K562 (cell line): ENCODE measurements at regions not wholly inside any gene's neighbourhood (a gene's known extent, or its start where the extent isn't known, plus 50 kb on each side); places are given as distances from the start of the nearest gene placed in this dataset.
A peak's percentile ranks its signal among the peaks of the same experiment; 100 is the strongest.

Source experiments
- ATAC-seq: fragments of 200-7000 bp; cut with Tn5 transposase; 3 replicates; pipeline ENCODE4 v1.9.1; 2020; ENCODE audit warnings: moderate library complexity
- BruUV-seq: library from RNA; stranded (reverse); fragments of 400-500 nt; replicated peaks from 2 replicates; lab custom pipeline; 2021; lab: Mats Ljungman, UMichigan
- CTCF ChIA-PET: fragments of 300-600 bp; formaldehyde crosslinking; extraction: SDS; loops from one replicate; lab custom pipeline; 2021; ENCODE audit warnings: low intra/inter-chr PET ratio; lab: Yijun Ruan, JAX
- POLR2A ChIA-PET: fragments of 300-600, 350-650 bp; sonication (Branson Sonifier 250); formaldehyde crosslinking; extraction: SDS; loops from one replicate; lab custom pipeline; 2021; ENCODE audit warnings: antibody characterized with exemption, inconsistent platforms; lab: Yijun Ruan, JAX
- DNase-seq, 4 experiments: peaks; one replicate each; pipeline versions ENCODE4 v3.0.0 to v3.0.0-alpha.2; 2011 to 2018; ENCODE audit warnings: low spot score in 3 of 4, mixed read lengths in 3 of 4; ENCODE audit errors: extremely low read depth in 1 of 4
- FAIRE-seq: peaks from 2 replicates; lab custom pipeline; 2011; peaks lifted over from hg19 to GRCh38; lab: Jason Lieb, UNC
- H2AFZ ChIP-seq: 2 replicates; pipeline ENCODE4 v1.6.0; 2011; ENCODE audit warnings: low read depth, low read length, control low read depth, inconsistent platforms
- H3K27ac ChIP-seq: fragments of 200-600 bp; 3 replicates; pipeline ENCODE4 v1.8.0; 2011; ENCODE audit warnings: low read depth, mild to moderate bottlenecking, control low read depth, inconsistent platforms, low read length, moderate library complexity, mixed read lengths; ENCODE audit errors: extremely low read depth
- H3K27me3 ChIP-seq, 2 experiments: fragments of 300-600 bp in 1 of 2; 2 replicates in 1 of 2; 3 replicates in 1 of 2; pipeline versions ENCODE4 v1.6.0 to v1.8.0; 2011; ENCODE audit warnings: inconsistent platforms in 2 of 2, low read length in 2 of 2, mild to moderate bottlenecking in 1 of 2, mixed read lengths in 1 of 2, moderate library complexity in 1 of 2; ENCODE audit not compliant: control insufficient read depth in 2 of 2, insufficient read depth in 2 of 2
- H3K36me3 ChIP-seq: fragments of 300-600 bp; 3 replicates; pipeline ENCODE4 v1.8.0; 2011; ENCODE audit warnings: mild to moderate bottlenecking, low read length, inconsistent platforms; ENCODE audit not compliant: control insufficient read depth, insufficient read depth
- H3K4me1 ChIP-seq, 2 experiments: fragments of 200-600 bp in 1 of 2; replicated peaks in 1 of 2; 2 replicates in 1 of 2; 3 replicates in 1 of 2; pipeline versions ENCODE4 v1.5.1 to v1.8.0; 2011; ENCODE audit warnings: inconsistent platforms in 2 of 2, low read length in 2 of 2, mild to moderate bottlenecking in 1 of 2, mixed read lengths in 1 of 2, moderate library complexity in 1 of 2; ENCODE audit not compliant: control insufficient read depth in 2 of 2, insufficient read depth in 2 of 2
- H3K4me2 ChIP-seq: 2 replicates; pipeline ENCODE4 v1.6.1; 2011; ENCODE audit warnings: low read length, control low read depth, inconsistent platforms, mixed read lengths; ENCODE audit not compliant: insufficient read depth
- H3K4me3 ChIP-seq: fragments of 200-600 bp; sonication (generic), shearing (Covaris generic); 2 replicates; pipeline ENCODE4 v1.5.1; 2016; ENCODE audit warnings: control low read depth, inconsistent platforms
- H3K79me2 ChIP-seq: fragments of 200-600 bp; 3 replicates; pipeline ENCODE4 v1.8.0; 2011; ENCODE audit warnings: low read length, inconsistent platforms; ENCODE audit not compliant: control insufficient read depth, insufficient read depth
- H3K9ac ChIP-seq, 2 experiments: 2 replicates each; pipeline versions ENCODE4 v1.6.0 to v1.6.1; 2011; ENCODE audit warnings: low read depth in 2 of 2, low read length in 2 of 2, control low read depth in 1 of 2, inconsistent platforms in 1 of 2, mild to moderate bottlenecking in 1 of 2, mixed read lengths in 1 of 2; ENCODE audit not compliant: insufficient read depth in 1 of 2
- H3K9me1 ChIP-seq: one replicate; pipeline ENCODE4 v1.6.0; 2011; ENCODE audit warnings: inconsistent platforms, mild to moderate bottlenecking, low read length, moderate library complexity; ENCODE audit not compliant: control insufficient read depth, insufficient read depth
- H3K9me3 ChIP-seq: replicated peaks from 2 replicates; pipeline ENCODE4 v1.5.1; 2011; ENCODE audit warnings: low read depth, low read length, inconsistent platforms; ENCODE audit not compliant: control insufficient read depth, insufficient read depth
- H4K20me1 ChIP-seq: replicated peaks from 2 replicates; pipeline ENCODE4 v1.6.1; 2011; ENCODE audit warnings: low read length, inconsistent platforms, mixed read lengths; ENCODE audit not compliant: control insufficient read depth, insufficient read depth
- AFF4 ChIP-seq: sonication (generic); formaldehyde crosslinking; IDR thresholded peaks from 2 replicates; pipeline ENCODE4 v1.8.0; 2023; ENCODE audit warnings: mild to moderate bottlenecking, missing genetic modification reagents
- CBFA2T2 ChIP-seq: fragments of 450-650 bp; conservative IDR thresholded peaks from 2 replicates; pipeline ENCODE4 v1.6.1; 2017; ENCODE audit warnings: mild to moderate bottlenecking
- CTBP1 ChIP-seq: fragments of 450-650 bp; IDR thresholded peaks from 2 replicates; pipeline ENCODE4 v1.6.1; 2016; ENCODE audit warnings: borderline replicate concordance
- ESRRA ChIP-seq: fragments of 450-650 bp; IDR thresholded peaks from 2 replicates; pipeline ENCODE4 v1.6.1; 2014; ENCODE audit warnings: low read depth, mild to moderate bottlenecking, moderate library complexity, borderline replicate concordance
- JUND ChIP-seq, 2 experiments: IDR thresholded peaks; 2 replicates in 1 of 2; 3 replicates in 1 of 2; pipeline ENCODE4 v1.6.1; 2011; ENCODE audit warnings: borderline replicate concordance in 2 of 2, low read depth in 2 of 2, low read length in 2 of 2, improper control_type of control experiment in 1 of 2, missing biosample characterization in 1 of 2, missing genetic modification characterization in 1 of 2, missing genetic modification reagents in 1 of 2
- KAT2B ChIP-seq: IDR thresholded peaks from one replicate; pipeline ENCODE4 v1.6.1; 2012; ENCODE audit warnings: low read depth, mild to moderate bottlenecking, control low read depth, inconsistent platforms, low read length, moderate library complexity
- PURB ChIP-seq: sonication (generic); formaldehyde crosslinking; IDR thresholded peaks from 2 replicates; pipeline ENCODE4 v1.9.0; 2021; ENCODE audit warnings: low read depth, mild to moderate bottlenecking, missing genetic modification reagents
- RAD21 ChIP-seq, 2 experiments: fragments of 250-450 bp in 1 of 2; fragments of 450-650 bp in 1 of 2; sonication (Bioruptor Pico) in 1 of 2; formaldehyde crosslinking in 1 of 2; IDR thresholded peaks in 1 of 2; conservative IDR thresholded peaks in 1 of 2; 2 replicates each; pipeline versions ENCODE4 v1.4.0 to v1.8.0; 2020 to 2022; ENCODE audit warnings: mild to moderate bottlenecking in 2 of 2, moderate library complexity in 1 of 2
- SRSF1 ChIP-seq: fragments of 200-400 bp; formaldehyde crosslinking; IDR thresholded peaks from 2 replicates; pipeline ENCODE4 v1.6.1; 2017; ENCODE audit warnings: mild to moderate bottlenecking, low read depth, low read length, moderate library complexity
- TFAM ChIP-seq: fragments of 250-450 bp; sonication (Bioruptor Pico); conservative IDR thresholded peaks from 2 replicates; pipeline ENCODE4 v1.5.0; 2021; ENCODE audit warnings: mild to moderate bottlenecking, moderate library complexity
- TFAP4 ChIP-seq: sonication (generic); formaldehyde crosslinking; IDR thresholded peaks from 2 replicates; pipeline ENCODE4 v1.8.0; 2022; ENCODE audit warnings: missing genetic modification reagents, mild to moderate bottlenecking, moderate library complexity, borderline replicate concordance
- ZNF133 ChIP-seq: fragments of 250-450 bp; sonication (Bioruptor Pico); IDR thresholded peaks from 2 replicates; pipeline ENCODE4 v1.4.0; 2020; ENCODE audit warnings: mild to moderate bottlenecking
- ZNF165 ChIP-seq: fragments of 250-450 bp; sonication (Bioruptor Pico); IDR thresholded peaks from 2 replicates; pipeline ENCODE4 v1.4.0; 2020; ENCODE audit warnings: borderline replicate concordance
- ZNF280B ChIP-seq: fragments of 250-450 bp; sonication (Bioruptor Pico); IDR thresholded peaks from 2 replicates; pipeline ENCODE4 v1.5.1; 2021; ENCODE audit warnings: mild to moderate bottlenecking
- WGBS: fragments of 100-300 bp; shearing (Covaris generic); methylation state at CpG from one replicate; pipeline ENCODE4 v1.1.6; 2016; ENCODE audit warnings: low coverage, mixed read lengths; ENCODE audit not compliant: insufficient coverage; ENCODE audit errors: missing lambda C conversion rate; 5-methylcytosine and 5-hydroxymethylcytosine counted together
- in situ Hi-C: fragments of 300-500 bp; cut with MboI; formaldehyde crosslinking; loops from 4 replicates; pipeline ENCODE4 v1.15.0; 2018; ENCODE audit warnings: inconsistent platforms, mixed read lengths
- intact Hi-C: fragments of 100-400 bp; cut with micrococcal nuclease; formaldehyde crosslinking; loops from 2 replicates; pipeline ENCODE4 v1.14.2; 2022

GRCh38 chr6:110039364-110039980, 61.4 kb downstream of the GPR6 start:
- no peak overlapping the region for H3K9ac ChIP-seq
- DNase-seq (peak; percentile 66 to 85 (median 68)), ATAC-seq (peak; percentile 96), FAIRE-seq (peak; percentile 93)
- no peak overlapping the region for H3K27ac ChIP-seq
- no peaks in the 10 kb centered on the region for H3K36me3 ChIP-seq
- H3K4me2 ChIP-seq, result no peak overlapping the region; the same call in 1 of the 2 replicates
- H3K27me3 ChIP-seq, result peaks cover 4 to 23% of the 10 kb centered on the region in 2 experiments; a peak in 3 of 5 replicates
- 3% methylated on average over 7 of the region's 7 CpGs for WGBS
- in situ Hi-C loops (loop anchor here (25.0 kb wide), 1 partner anchor 502 kb away; no protein-coding TSS in a partner anchor), intact Hi-C loops (loop anchor here (1.0 to 10.0 kb wide), 5 partner anchors 145 to 512 kb away; no protein-coding TSS in a partner anchor)
- no peaks in the 10 kb centered on the region for H3K9me3 ChIP-seq
- H2AFZ ChIP-seq, result peak overlapping the region; percentile 61
- BruUV-seq, result no TSS peak
- CTCF ChIA-PET, result interaction anchor here (0.9 to 4.8 kb wide), 3 partner anchors 147 to 350 kb away, joined by 3 to 71 read pairs (median 4); no protein-coding TSS in a partner anchor
- no peak overlapping the region for H3K4me3 ChIP-seq
- H3K4me1 ChIP-seq, result no peaks in the 10 kb centered on the region
- no peaks in the 10 kb centered on the region for H3K79me2 ChIP-seq
- H4K20me1 ChIP-seq, result no peaks in the 10 kb centered on the region
- no peaks in the 10 kb centered on the region for H3K9me1 ChIP-seq
- POLR2A ChIA-PET, result interaction anchor here (0.5 to 1.2 kb wide), 5 partner anchors 10 to 335 kb away, joined by 3 to 4 read pairs (median 3); no protein-coding TSS in a partner anchor
- 0 out of 2 replicates have a peak, but pooled peaks have one; percentile 33 for TF ChIP-seq JUND (IDR thresholded peaks at IDR 0.05; ENCODE audit: borderline replicate concordance, low read depth, low read length)
- TF ChIP-seq JUND (tag; IDR thresholded peaks at IDR 0.05; ENCODE audit: borderline replicate concordance, low read depth, low read length), result no peak
- TF ChIP-seq ZNF280B (CRISPR knock-in tag), result no peak
- TF ChIP-seq TFAP4 (CRISPR knock-in tag), result no peak
- no peak for TF ChIP-seq KAT2B
- no peak for TF ChIP-seq CBFA2T2
- no peak for TF ChIP-seq SRSF1
- peak; percentile 54; the same call in 1 of the 2 replicates for TF ChIP-seq ESRRA
- no peak for TF ChIP-seq AFF4
- no peak for TF ChIP-seq TFAM (CRISPR knock-in tag)
- TF ChIP-seq ZNF133 (CRISPR knock-in tag), result no peak
- TF ChIP-seq ZNF165 (CRISPR knock-in tag), result no peak
- TF ChIP-seq PURB (CRISPR knock-in tag), result no peak
- 0 out of 2 replicates have a peak, but pooled peaks have one; percentile 11 for TF ChIP-seq CTBP1
- peak; percentile 95 to 97 for TF ChIP-seq RAD21 (CRISPR knock-in tag; conservative IDR thresholded peaks at IDR 0.05 in 1 of 2, IDR thresholded peaks at IDR 0.05 in 1 of 2)
